ENCODE measurements at regions not wholly inside any gene's neighbourhood (a gene's known extent, or its start where the extent isn't known, plus 50 kb on each side); places are given as distances from the start of the nearest gene placed in this dataset.
"Not testable (repeated sequence)": the region's sequence is repeated elsewhere in the genome, so short reads cannot be mapped to it uniquely, and the experiment has no call there.

- DNase-seq (ENCODE audit: low spot score): no peak
Measured at GRCh38 chr2:40043641-40044040, 264.6 kb upstream of the THUMPD2 start.

- no peak for DNase-seq (ENCODE audit: low spot score)
Measured at GRCh38 chr2:40043191-40043590, 264.1 kb upstream of the THUMPD2 start.

GRCh38 chr2:40041422-40042382, 262.6 kb upstream of the THUMPD2 start:
- DNase-seq (ENCODE audit: low spot score): no peak

- no peak for DNase-seq (ENCODE audit: low spot score)
Measured at GRCh38 chr2:40039549-40039948, 260.5 kb upstream of the THUMPD2 start.

GRCh38 chr2:40038646-40039045, 259.6 kb upstream of the THUMPD2 start:
- no peak for DNase-seq (ENCODE audit: low spot score)

GRCh38 chr2:40037303-40037702, 258.2 kb upstream of the THUMPD2 start:
- no peak for DNase-seq (ENCODE audit: low spot score)

- DNase-seq (ENCODE audit: low spot score): no peak
Measured at GRCh38 chr2:40036241-40036640, 257.2 kb upstream of the THUMPD2 start.

GRCh38 chr2:40034801-40035200, 255.7 kb upstream of the THUMPD2 start:
- no peak for DNase-seq (ENCODE audit: low spot score)

- DNase-seq (ENCODE audit: low spot score): no peak
Measured at GRCh38 chr2:40034198-40034597, 255.1 kb upstream of the THUMPD2 start.

GRCh38 chr2:40033781-40034180, 254.7 kb upstream of the THUMPD2 start:
- DNase-seq (ENCODE audit: low spot score): no peak

- DNase-seq (ENCODE audit: low spot score): no peak
Measured at GRCh38 chr2:40032650-40033319, 253.7 kb upstream of the THUMPD2 start.

GRCh38 chr2:40030456-40030975, 251.5 kb upstream of the THUMPD2 start:
- DNase-seq (ENCODE audit: low spot score): no peak

- DNase-seq (ENCODE audit: low spot score): no peak
Measured at GRCh38 chr2:40028792-40029488, 249.9 kb upstream of the THUMPD2 start.

GRCh38 chr2:40027968-40028367, 248.9 kb upstream of the THUMPD2 start:
- DNase-seq (ENCODE audit: low spot score): no peak

- not testable (repeated sequence) for DNase-seq (ENCODE audit: low spot score)
Measured at GRCh38 chr2:40025276-40025675, 246.2 kb upstream of the THUMPD2 start.

GRCh38 chr2:40020997-40021396, 241.9 kb upstream of the THUMPD2 start:
- DNase-seq (ENCODE audit: low spot score): no peak

GRCh38 chr2:40016151-40016885, 237.3 kb upstream of the THUMPD2 start:
- no peak for DNase-seq (ENCODE audit: low spot score)

- DNase-seq (ENCODE audit: low spot score): not testable (repeated sequence)
Measured at GRCh38 chr2:40013962-40014361, 234.9 kb upstream of the THUMPD2 start.

- no peak for DNase-seq (ENCODE audit: low spot score)
Measured at GRCh38 chr2:40004336-40004735, 225.3 kb upstream of the THUMPD2 start.

GRCh38 chr2:40002339-40002738, 223.3 kb upstream of the THUMPD2 start:
- DNase-seq (ENCODE audit: low spot score): no peak

- no peak for DNase-seq (ENCODE audit: low spot score)
Measured at GRCh38 chr2:39999864-40000263, 220.8 kb upstream of the THUMPD2 start.

- no peak for DNase-seq (ENCODE audit: low spot score)
Measured at GRCh38 chr2:39998617-39999016, 219.6 kb upstream of the THUMPD2 start.

All from germinal center (tissue), 1 donor.